Upper lobe of right lung (tissue), 1 donor: ENCODE measurements at regions not wholly inside any gene's neighbourhood (a gene's known extent, or its start where the extent isn't known, plus 50 kb on each side); places are given as distances from the start of the nearest gene placed in this dataset.
A peak's percentile ranks its signal among the peaks of the same experiment; 100 is the strongest.

Source experiments
- ATAC-seq: fragments of 200-7000 bp; cut with Tn5 transposase; one replicate; pipeline ENCODE4 v1.9.1; 2020; ENCODE audit warnings: mild to moderate bottlenecking, moderate library complexity
- DNase-seq: peaks from one replicate; pipeline ENCODE4 v3.0.0-alpha.2; 2020
- H3K27ac ChIP-seq: fragments of 200-600 bp; one replicate; pipeline ENCODE4 v1.8.0; 2022
- H3K27me3 ChIP-seq: fragments of 200-600 bp; one replicate; pipeline ENCODE4 v1.8.0; 2022; ENCODE audit warnings: mild to moderate bottlenecking
- H3K36me3 ChIP-seq: fragments of 200-600 bp; one replicate; pipeline ENCODE4 v1.8.0; 2022
- H3K4me1 ChIP-seq: fragments of 200-600 bp; one replicate; pipeline ENCODE4 v1.8.0; 2022
- H3K4me3 ChIP-seq: fragments of 200-600 bp; one replicate; pipeline ENCODE4 v1.8.0; 2022; ENCODE audit warnings: mild to moderate bottlenecking
- H3K9me3 ChIP-seq: fragments of 200-600 bp; one replicate; pipeline ENCODE4 v1.8.0; 2022
- intact Hi-C: fragments of 100-400 bp; cut with DNase I; formaldehyde crosslinking; loops from one replicate; pipeline ENCODE4 v1.11.0; 2022
- TF ChIP-seq, protein P1 (sequence below): fragments of 200-600 bp; IDR thresholded peaks from one replicate; pipeline ENCODE4 v1.8.0; 2022; ENCODE audit warnings: antibody characterized with exemption
- donor health status: DM: no; HTN: yes; CAD: no; lungs with severe emphysema.

DNA sequence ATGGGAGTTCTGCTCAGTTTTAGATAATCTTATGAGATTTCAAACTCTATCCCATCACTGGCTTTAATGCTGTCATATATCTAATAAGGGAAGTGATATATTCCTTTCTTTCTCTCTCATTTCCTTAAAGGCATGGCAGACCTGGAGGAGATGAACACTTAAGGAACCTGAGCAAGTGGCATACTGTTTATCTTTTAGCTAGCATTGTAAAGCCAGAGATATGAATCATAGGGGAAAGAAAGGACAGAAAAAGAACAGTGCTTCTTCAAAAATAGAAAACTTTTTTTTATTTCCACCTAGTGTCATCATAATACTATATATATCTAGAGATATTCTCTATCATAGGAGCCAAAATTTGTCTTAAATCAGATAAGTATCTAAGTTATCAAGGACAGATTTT is 68.3 kb upstream of the PSMA6 start:
- intact Hi-C loops: no loop called here
- H3K4me1 ChIP-seq: no peaks in the 10 kb centered on the region
- no peaks in the 10 kb centered on the region for H3K27me3 ChIP-seq
- H3K27ac ChIP-seq: no peak overlapping the region
- ATAC-seq: no peak
- no peaks in the 10 kb centered on the region for H3K36me3 ChIP-seq
- H3K4me3 ChIP-seq: no peak overlapping the region
- DNase-seq: no peak
- H3K9me3 ChIP-seq: no peaks in the 10 kb centered on the region
- TF ChIP-seq, protein P1, sequence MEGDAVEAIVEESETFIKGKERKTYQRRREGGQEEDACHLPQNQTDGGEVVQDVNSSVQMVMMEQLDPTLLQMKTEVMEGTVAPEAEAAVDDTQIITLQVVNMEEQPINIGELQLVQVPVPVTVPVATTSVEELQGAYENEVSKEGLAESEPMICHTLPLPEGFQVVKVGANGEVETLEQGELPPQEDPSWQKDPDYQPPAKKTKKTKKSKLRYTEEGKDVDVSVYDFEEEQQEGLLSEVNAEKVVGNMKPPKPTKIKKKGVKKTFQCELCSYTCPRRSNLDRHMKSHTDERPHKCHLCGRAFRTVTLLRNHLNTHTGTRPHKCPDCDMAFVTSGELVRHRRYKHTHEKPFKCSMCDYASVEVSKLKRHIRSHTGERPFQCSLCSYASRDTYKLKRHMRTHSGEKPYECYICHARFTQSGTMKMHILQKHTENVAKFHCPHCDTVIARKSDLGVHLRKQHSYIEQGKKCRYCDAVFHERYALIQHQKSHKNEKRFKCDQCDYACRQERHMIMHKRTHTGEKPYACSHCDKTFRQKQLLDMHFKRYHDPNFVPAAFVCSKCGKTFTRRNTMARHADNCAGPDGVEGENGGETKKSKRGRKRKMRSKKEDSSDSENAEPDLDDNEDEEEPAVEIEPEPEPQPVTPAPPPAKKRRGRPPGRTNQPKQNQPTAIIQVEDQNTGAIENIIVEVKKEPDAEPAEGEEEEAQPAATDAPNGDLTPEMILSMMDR: no peak

DNA sequence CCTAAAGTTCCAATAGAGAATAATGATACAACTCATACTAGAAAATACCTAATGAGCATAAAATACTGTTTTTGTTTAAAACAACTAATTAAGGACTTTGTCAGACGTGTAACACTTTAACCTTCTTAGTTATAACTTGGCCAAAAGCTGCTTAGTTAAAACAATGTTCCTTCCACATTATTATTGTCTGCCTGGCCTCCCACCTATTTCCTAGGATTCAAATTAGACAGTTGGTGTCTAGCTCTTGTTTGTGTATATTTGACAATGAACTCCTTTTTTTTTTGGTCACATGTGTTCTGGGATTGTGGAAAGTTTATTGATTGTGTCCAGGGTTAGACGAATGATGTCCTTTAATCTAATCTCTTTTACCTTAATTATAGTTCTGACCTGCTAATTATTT is 67.6 kb upstream of the PSMA6 start:
- Histone ChIP-seq H3K36me3 (no peaks in the 10 kb centered on the region), H3K4me1 (no peaks in the 10 kb centered on the region), H3K9me3 (no peaks in the 10 kb centered on the region), H3K4me3 (no peak overlapping the region), H3K27ac (no peak overlapping the region), H3K27me3 (no peaks in the 10 kb centered on the region)
- TF ChIP-seq, protein P1: no peak
- DNase-seq (no peak), ATAC-seq (no peak)
- intact Hi-C loops: no loop called here

DNA sequence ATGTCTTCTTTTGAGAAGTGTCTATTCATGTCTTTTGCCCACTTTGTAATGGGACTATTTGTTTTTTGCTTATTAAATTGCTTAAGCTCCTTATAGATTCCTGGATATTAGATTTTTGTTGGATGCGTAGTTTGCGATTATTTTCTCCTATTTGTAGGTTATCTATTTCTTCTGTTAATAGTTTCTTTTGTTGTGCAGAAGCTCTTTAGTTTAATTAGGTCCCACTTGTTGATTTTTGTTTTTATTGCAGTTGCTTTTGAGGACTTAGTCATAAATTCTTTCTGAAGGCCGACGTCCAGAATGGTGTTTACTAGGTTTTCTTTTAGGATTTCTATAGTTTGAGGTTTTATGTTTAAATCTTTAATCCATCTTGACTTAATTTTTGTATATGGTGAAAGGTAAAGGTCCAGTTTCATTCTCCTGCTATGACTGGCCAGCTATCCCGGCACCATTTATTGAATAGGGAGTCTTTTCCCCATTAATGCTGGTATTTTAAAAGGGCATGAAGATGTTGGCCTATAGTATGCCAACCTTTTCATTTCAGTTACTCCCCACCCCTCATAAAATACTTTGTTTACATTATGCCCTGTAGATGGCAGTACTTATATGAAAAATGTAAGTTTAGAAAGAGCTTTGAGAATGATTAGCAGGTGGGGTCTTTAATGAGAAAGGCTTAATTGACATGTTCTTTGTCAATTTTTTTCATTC is 62.9 kb upstream of the PSMA6 start:
- Histone ChIP-seq H3K4me3 (no peak overlapping the region), H3K36me3 (no peaks in the 10 kb centered on the region), H3K9me3 (no peaks in the 10 kb centered on the region), H3K27ac (no peak overlapping the region), H3K4me1 (no peaks in the 10 kb centered on the region), H3K27me3 (no peaks in the 10 kb centered on the region)
- ATAC-seq: no peak
- no peak for DNase-seq
- intact Hi-C loops: no loop called here
- TF ChIP-seq, protein P1: peak; percentile 38

DNA sequence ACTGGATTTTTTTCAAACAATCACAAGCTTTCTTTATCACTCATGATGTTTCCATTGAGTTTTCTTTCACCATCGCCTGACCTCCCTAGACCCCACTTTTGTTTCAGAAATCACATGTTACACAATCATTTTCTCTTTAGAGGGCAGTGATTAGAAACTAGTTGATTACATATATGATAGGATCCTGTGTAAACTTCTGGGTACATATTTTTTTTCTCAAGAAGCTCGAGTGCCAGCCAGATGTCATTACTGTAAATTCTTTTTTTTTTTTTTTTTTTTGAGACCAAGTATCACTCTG is 62.4 kb upstream of the PSMA6 start:
- no peak overlapping the region for H3K4me3 ChIP-seq
- no peaks in the 10 kb centered on the region for H3K27me3 ChIP-seq
- H3K4me1 ChIP-seq: no peaks in the 10 kb centered on the region
- no peaks in the 10 kb centered on the region for H3K36me3 ChIP-seq
- intact Hi-C loops: no loop called here
- H3K27ac ChIP-seq: no peak overlapping the region
- DNase-seq (no peak), ATAC-seq (no peak)
- no peaks in the 10 kb centered on the region for H3K9me3 ChIP-seq
- TF ChIP-seq, protein P1: no peak

DNA sequence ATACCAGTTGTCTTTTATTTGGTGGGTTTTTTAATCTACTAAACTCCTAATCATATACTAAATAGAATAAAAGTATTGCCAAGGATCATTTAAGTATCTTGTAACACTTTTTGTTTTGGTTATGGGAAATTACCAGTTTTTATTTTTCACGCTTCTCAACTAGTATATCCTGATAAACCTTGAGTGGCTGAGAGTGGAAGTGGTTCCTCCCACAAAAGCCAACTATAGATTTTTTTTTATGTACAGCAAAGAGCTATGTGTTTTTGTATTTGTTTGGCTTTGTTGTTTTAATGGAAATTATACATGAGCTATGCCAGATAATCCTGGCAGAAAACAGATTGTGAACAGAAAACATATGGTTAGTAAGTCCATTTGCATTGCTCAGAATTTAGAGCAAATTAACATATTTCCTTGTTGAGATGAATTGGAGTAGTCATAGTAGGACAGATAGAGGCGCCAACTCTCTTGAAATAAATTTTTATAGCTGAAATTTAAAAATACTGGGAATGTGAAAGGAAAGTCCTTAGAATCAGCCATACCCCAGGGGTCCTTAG is 60.9 kb upstream of the PSMA6 start:
- no peak for ATAC-seq
- H3K4me1 ChIP-seq: no peaks in the 10 kb centered on the region

More for the DNA sequence above, 60.9 kb upstream of the PSMA6 start:
- DNase-seq: no peak
- H3K36me3 ChIP-seq: no peaks in the 10 kb centered on the region
- no peak overlapping the region for H3K27ac ChIP-seq
- no peaks in the 10 kb centered on the region for H3K9me3 ChIP-seq
- H3K27me3 ChIP-seq: no peaks in the 10 kb centered on the region
- H3K4me3 ChIP-seq: no peak overlapping the region
- TF ChIP-seq, protein P1: no peak
- intact Hi-C loops: no loop called here
